ENCODE measurements at regions not wholly inside any gene's neighbourhood (a gene's known extent, or its start where the extent isn't known, plus 50 kb on each side); places are given as distances from the start of the nearest gene placed in this dataset.

GRCh38 chr11:97231231-97231630, 841.4 kb downstream of the JRKL start:
- no peak for TF ChIP-seq CTBP1 (IDR thresholded peaks at IDR 0.05; ENCODE audit: borderline replicate concordance)
- no peak for TF ChIP-seq BHLHE40 (IDR thresholded peaks at IDR 0.05; ENCODE audit: borderline replicate concordance)
- TF ChIP-seq PKNOX1 (IDR thresholded peaks at IDR 0.05): no peak
- no peak for TF ChIP-seq SP1 (IDR thresholded peaks at IDR 0.05)
- TF ChIP-seq L3MBTL2 (conservative IDR thresholded peaks at IDR 0.05): no peak
- TF ChIP-seq SUZ12 (IDR thresholded peaks at IDR 0.05): no peak
- no peak for TF ChIP-seq FOXA1 (IDR thresholded peaks at IDR 0.05)
- TF ChIP-seq NFRKB (IDR thresholded peaks at IDR 0.05): no peak
- TF ChIP-seq FOXM1 (IDR thresholded peaks at IDR 0.05; ENCODE audit: borderline replicate concordance): no peak
- TF ChIP-seq LEF1 (IDR thresholded peaks at IDR 0.05; ENCODE audit: borderline replicate concordance): no peak
